Heart left ventricle (tissue), 13 donors: ENCODE measurements at regions not wholly inside any gene's neighbourhood (a gene's known extent, or its start where the extent isn't known, plus 50 kb on each side); places are given as distances from the start of the nearest gene placed in this dataset.

ENCODE experiments used
- POLR2A ChIP-seq, 2 donors: fragments of 450-650 bp; IDR thresholded peaks; one replicate each; pipeline ENCODE4 v1.6.1; 2017; ENCODE audit warnings: antibody characterized with exemption in 2 of 2, mild to moderate bottlenecking in 2 of 2, moderate library complexity in 2 of 2
- TF ChIP-seq, protein P1 (sequence below), 12 donors: fragments of 200-600 bp; sonication (generic) in 4 of 12; IDR thresholded peaks; one replicate each; pipeline versions ENCODE4 v1.5.0 to v1.8.0; 2018 to 2022; ENCODE audit warnings: antibody characterized with exemption in 12 of 12, mild to moderate bottlenecking in 5 of 12
- donor health status: ischemic (EF 13 %, LVEDD 7.1; RV severe dilation, severe dysfunction).
- donor health status: DM: no; HTN: yes; CAD: no.
- donor health status: DM: no; HTN: no; CAD: no.
- donor health status: ischemic (EF 25% LVEDD 6.9; RV normal size, moderate dysfunction).
- donor health status: ischemic (EF 25% LVEDD 5.7; RV mildly dilated, moderate dysfunction).
- donor health status: ischemic (EF 35%, LVEDD 5.7; RV mildly dilated, moderate dysfunction).
- donor health status: nonischemic (EF 11% LVEDD 7.7; RV severe dilation, severe dysfunction).
- donor health status: DM: yes; HTN: yes; CAD: no.
- donor health status: PGD.
- donor health status: ischemic (EF 29% LVEDD 5.4; RV normal size, mild dysfunction).
- donor health status: nonischemic (EF 23%, LVEDD 6.1; RV moderate dilation, normal function).

DNA sequence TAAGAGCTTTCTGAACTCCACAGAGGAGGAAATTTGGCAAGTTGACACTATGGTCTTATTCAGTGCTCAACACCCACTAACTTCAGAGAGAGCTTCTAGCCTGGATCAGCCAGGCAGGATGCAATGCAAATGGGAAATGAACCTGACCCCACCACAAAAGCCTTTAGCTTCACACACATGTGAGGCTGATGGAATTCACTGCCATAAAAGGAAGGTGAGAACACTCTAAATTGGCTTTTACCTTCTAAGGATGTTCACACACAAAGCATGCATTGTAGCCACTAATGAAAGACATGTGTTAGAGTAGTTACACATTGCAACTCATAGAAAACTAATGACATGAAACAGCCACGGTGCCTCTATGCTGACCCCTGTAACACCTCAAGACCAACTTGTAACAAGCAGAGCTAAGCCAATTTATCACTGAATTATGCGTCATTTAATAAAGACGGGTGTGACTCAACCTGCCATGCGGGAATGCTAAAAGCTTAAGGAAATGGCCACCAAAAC, 262.1 kb downstream of the HACE1 start:
- TF ChIP-seq, protein P1, sequence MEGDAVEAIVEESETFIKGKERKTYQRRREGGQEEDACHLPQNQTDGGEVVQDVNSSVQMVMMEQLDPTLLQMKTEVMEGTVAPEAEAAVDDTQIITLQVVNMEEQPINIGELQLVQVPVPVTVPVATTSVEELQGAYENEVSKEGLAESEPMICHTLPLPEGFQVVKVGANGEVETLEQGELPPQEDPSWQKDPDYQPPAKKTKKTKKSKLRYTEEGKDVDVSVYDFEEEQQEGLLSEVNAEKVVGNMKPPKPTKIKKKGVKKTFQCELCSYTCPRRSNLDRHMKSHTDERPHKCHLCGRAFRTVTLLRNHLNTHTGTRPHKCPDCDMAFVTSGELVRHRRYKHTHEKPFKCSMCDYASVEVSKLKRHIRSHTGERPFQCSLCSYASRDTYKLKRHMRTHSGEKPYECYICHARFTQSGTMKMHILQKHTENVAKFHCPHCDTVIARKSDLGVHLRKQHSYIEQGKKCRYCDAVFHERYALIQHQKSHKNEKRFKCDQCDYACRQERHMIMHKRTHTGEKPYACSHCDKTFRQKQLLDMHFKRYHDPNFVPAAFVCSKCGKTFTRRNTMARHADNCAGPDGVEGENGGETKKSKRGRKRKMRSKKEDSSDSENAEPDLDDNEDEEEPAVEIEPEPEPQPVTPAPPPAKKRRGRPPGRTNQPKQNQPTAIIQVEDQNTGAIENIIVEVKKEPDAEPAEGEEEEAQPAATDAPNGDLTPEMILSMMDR (IDR thresholded peaks at IDR 0.05): no peak
- no peak for TF ChIP-seq POLR2A (IDR thresholded peaks at IDR 0.05)
